Right ventricle myocardium inferior (tissue), 1 donor: ENCODE measurements at regions not wholly inside any gene's neighbourhood (a gene's known extent, or its start where the extent isn't known, plus 50 kb on each side); places are given as distances from the start of the nearest gene placed in this dataset.
"Not testable (repeated sequence)": the region's sequence is repeated elsewhere in the genome, so short reads cannot be mapped to it uniquely, and the experiment has no call there.

Source experiments
- ATAC-seq: fragments of 200-7000 bp; cut with Tn5 transposase; one replicate; pipeline ENCODE4 v1.9.1; 2020; ENCODE audit warnings: mild to moderate bottlenecking, moderate library complexity
- DNase-seq: peaks from one replicate; pipeline ENCODE4 v3.0.0; 2021; ENCODE audit errors: missing footprints
- intact Hi-C: fragments of 100-400 bp; cut with DNase I; formaldehyde crosslinking; loops from one replicate; pipeline ENCODE4 v1.11.0; 2022
- donor health status: DM: no; HTN: yes; CAD: no; lungs with severe emphysema.

GRCh38 chr10:28354511-28354910 lies 51.6 kb upstream of the MPP7 start:
- intact Hi-C loops = no loop called here
- ATAC-seq (no peak), DNase-seq (no peak)

- DNase-seq (no peak), ATAC-seq (no peak)
- intact Hi-C loops = no loop called here
Observed at GRCh38 chr10:28355376-28355775, 52.5 kb upstream of the MPP7 start.

- no peak for ATAC-seq
- intact Hi-C loops = no loop called here
- DNase-seq = no peak
Observed at GRCh38 chr10:28359334-28359733, 56.5 kb upstream of the MPP7 start.

- intact Hi-C loops = no loop called here
- ATAC-seq = no peak
- DNase-seq = no peak
Observed at GRCh38 chr10:28360175-28360574, 57.3 kb upstream of the MPP7 start.

- ATAC-seq (no peak), DNase-seq (no peak)
- intact Hi-C loops = no loop called here
Observed at GRCh38 chr10:28363376-28363775, 60.5 kb upstream of the MPP7 start.

GRCh38 chr10:28365840-28366239 lies 63.0 kb upstream of the MPP7 start:
- no peak for DNase-seq
- intact Hi-C loops = no loop called here
- no peak for ATAC-seq

GRCh38 chr10:28366994-28367393 lies 64.1 kb upstream of the MPP7 start:
- DNase-seq = no peak
- intact Hi-C loops = no loop called here
- ATAC-seq = no peak

GRCh38 chr10:28367413-28367812 lies 64.5 kb upstream of the MPP7 start:
- DNase-seq = no peak
- ATAC-seq = no peak
- intact Hi-C loops = no loop called here

GRCh38 chr10:28367929-28368484 lies 65.1 kb upstream of the MPP7 start:
- DNase-seq (no peak), ATAC-seq (peak; percentile 52)
- intact Hi-C loops = no loop called here

- intact Hi-C loops = no loop called here
- DNase-seq (no peak), ATAC-seq (no peak)
Observed at GRCh38 chr10:28370107-28370835, 67.4 kb upstream of the MPP7 start.

- intact Hi-C loops, DNase-seq, ATAC-seq: not testable (repeated sequence)
Observed at GRCh38 chr10:28371638-28372037, 68.8 kb upstream of the MPP7 start.

- intact Hi-C loops = no loop called here
- ATAC-seq (no peak), DNase-seq (no peak)
Observed at GRCh38 chr10:28374036-28374435, 71.2 kb upstream of the MPP7 start.

GRCh38 chr10:28375399-28376354 lies 72.8 kb upstream of the MPP7 start:
- peak; percentile 60 for ATAC-seq

GRCh38 chr10:28378986-28379585 lies 76.2 kb upstream of the MPP7 start:
- intact Hi-C loops = no loop called here
- ATAC-seq (no peak), DNase-seq (no peak)

More at GRCh38 chr10:28375399-28376354, 72.8 kb upstream of the MPP7 start:
- intact Hi-C loops = no loop called here
- no peak for DNase-seq

- intact Hi-C loops = no loop called here
- ATAC-seq = no peak
- DNase-seq = no peak
Observed at GRCh38 chr10:28381466-28381865, 78.6 kb upstream of the MPP7 start.

- ATAC-seq (peak; percentile 84), DNase-seq (peak; percentile 77)
- intact Hi-C loops = loop anchor here (1.0 to 2.0 kb wide), 2 partner anchors 79 to 131 kb away; partner anchors contain the start of gene MPP7
Observed at GRCh38 chr10:28381903-28382347, 79.1 kb upstream of the MPP7 start.

GRCh38 chr10:28382525-28383269 lies 79.8 kb upstream of the MPP7 start:
- no peak for ATAC-seq
- DNase-seq = no peak
- intact Hi-C loops = loop anchor here (1.0 to 2.0 kb wide), 2 partner anchors 79 to 132 kb away; partner anchors contain the start of gene MPP7

- ATAC-seq = no peak
- no peak for DNase-seq
- intact Hi-C loops = no loop called here
Observed at GRCh38 chr10:28384557-28384956, 81.7 kb upstream of the MPP7 start.
